Fibroblast of pulmonary artery (primary cell): ENCODE measurements at regions not wholly inside any gene's neighbourhood (a gene's known extent, or its start where the extent isn't known, plus 50 kb on each side); places are given as distances from the start of the nearest gene placed in this dataset.

Source experiments
- DNase-seq: peaks from one replicate; pipeline ENCODE4 v3.0.0-alpha.2; 2010; ENCODE audit warnings: low read depth
- H3K4me3 ChIP-seq: replicated peaks from 2 replicates; pipeline ENCODE4 v1.5.1; 2011; ENCODE audit warnings: low read depth, mild to moderate bottlenecking, control low read depth, low read length, moderate library complexity
- TF ChIP-seq, protein P1 (sequence below): IDR thresholded peaks from 2 replicates; pipeline ENCODE4 v1.5.1; 2011; ENCODE audit warnings: mild to moderate bottlenecking, control low read depth, low read length, inconsistent platforms; ENCODE audit errors: missing control alignments

DNA sequence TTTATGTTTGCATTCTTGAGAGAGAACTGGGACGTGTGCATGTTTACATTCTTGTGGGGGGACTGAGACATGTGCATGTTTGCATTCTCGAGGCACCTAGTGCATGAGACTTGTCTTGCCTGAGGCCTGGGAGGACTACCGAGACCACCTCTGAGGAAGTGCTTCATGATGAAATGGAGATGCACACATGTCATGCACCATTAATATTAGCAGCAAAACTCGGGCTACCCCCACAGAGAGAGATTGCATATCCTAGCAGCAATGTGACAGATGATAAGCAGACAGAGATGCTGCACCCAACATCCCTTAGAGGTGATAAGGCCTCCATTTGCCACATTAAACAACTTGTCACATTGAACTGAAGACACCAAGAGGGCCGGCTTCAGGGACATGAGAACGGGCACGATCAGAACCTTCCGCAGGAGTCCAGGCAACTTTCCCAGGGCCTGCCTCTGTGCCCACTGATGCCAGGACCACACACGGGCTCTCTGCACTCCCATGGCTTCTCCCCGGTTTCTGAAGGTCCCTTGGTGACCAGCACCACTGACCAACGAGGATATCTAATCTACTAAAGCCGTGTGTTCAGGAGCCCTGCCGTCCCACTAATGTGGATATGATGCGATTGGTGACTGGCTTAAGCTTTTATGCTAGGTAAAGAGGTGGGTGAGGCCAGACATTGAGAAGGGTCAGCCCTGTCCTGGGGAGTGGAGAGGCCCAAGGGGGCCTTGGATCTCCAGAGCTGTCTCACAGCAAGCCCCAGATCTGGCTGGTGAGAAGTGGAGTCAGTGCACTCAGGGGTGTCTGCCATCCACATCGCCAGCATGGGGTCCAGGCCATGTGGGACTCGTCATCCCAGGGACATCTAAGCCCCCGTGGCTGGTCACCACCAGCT is 208.3 kb downstream of the NDUFA10 start:
- H3K4me3 ChIP-seq, result no peak overlapping the region
- no peak for DNase-seq
- TF ChIP-seq, protein P1, sequence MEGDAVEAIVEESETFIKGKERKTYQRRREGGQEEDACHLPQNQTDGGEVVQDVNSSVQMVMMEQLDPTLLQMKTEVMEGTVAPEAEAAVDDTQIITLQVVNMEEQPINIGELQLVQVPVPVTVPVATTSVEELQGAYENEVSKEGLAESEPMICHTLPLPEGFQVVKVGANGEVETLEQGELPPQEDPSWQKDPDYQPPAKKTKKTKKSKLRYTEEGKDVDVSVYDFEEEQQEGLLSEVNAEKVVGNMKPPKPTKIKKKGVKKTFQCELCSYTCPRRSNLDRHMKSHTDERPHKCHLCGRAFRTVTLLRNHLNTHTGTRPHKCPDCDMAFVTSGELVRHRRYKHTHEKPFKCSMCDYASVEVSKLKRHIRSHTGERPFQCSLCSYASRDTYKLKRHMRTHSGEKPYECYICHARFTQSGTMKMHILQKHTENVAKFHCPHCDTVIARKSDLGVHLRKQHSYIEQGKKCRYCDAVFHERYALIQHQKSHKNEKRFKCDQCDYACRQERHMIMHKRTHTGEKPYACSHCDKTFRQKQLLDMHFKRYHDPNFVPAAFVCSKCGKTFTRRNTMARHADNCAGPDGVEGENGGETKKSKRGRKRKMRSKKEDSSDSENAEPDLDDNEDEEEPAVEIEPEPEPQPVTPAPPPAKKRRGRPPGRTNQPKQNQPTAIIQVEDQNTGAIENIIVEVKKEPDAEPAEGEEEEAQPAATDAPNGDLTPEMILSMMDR, result no peak

DNA sequence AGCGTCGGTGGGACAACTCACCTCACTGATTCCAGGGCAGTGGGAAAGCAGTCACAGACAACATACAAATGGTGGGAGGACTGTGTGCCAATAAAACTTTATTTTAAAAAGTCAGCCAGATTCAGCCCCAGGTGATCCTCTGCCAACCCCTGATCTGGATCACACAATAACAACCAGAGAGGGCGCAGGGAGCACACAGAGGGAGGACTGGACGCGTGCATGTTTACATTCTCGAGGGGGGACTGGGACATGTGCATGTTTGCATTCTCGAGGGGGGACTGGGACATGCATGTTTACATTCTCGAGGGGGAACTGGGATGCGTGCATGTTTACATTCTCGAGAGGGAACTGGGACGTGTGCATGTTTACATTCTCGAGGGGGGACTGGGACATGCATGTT is 209.5 kb downstream of the NDUFA10 start:
- no peak overlapping the region for H3K4me3 ChIP-seq
- TF ChIP-seq, protein P1, result no peak
- no peak for DNase-seq

DNA sequence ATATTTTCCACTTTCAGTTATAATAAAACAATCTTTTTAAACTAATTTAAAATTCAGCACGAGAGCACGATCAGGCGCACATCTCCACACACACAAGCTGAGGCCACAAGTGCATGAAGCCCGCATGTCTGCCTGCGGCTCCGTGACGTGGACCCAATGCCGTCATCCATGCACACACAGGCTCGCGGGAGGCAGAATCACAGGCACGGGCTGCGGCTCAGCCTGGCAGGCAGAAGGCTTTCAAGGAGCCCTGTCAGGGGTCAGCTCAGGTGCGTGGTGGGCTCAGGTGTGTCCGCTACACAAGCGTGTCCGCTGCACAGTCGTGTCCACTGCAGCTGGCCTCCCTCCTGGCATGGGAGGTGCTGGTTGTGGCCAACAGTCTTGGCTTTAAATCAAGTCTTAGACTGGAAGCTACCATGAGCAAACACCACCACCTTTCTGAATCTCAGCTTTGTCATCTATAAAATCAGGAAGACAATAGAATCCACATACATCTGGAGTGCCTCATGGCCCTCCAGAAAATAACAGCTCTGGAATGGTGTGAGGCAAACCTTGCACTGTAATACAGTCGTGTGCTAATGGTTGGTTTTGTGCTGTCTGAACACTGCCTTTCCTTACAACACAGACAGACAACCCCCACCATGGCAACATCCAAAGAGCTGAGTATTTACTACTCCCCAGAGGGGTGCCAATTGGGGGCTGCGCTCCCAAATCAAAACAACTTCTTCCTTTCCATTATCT is 210.1 kb downstream of the NDUFA10 start:
- TF ChIP-seq, protein P1, result no peak
- no peak for DNase-seq
- H3K4me3 ChIP-seq, result no peak overlapping the region

DNA sequence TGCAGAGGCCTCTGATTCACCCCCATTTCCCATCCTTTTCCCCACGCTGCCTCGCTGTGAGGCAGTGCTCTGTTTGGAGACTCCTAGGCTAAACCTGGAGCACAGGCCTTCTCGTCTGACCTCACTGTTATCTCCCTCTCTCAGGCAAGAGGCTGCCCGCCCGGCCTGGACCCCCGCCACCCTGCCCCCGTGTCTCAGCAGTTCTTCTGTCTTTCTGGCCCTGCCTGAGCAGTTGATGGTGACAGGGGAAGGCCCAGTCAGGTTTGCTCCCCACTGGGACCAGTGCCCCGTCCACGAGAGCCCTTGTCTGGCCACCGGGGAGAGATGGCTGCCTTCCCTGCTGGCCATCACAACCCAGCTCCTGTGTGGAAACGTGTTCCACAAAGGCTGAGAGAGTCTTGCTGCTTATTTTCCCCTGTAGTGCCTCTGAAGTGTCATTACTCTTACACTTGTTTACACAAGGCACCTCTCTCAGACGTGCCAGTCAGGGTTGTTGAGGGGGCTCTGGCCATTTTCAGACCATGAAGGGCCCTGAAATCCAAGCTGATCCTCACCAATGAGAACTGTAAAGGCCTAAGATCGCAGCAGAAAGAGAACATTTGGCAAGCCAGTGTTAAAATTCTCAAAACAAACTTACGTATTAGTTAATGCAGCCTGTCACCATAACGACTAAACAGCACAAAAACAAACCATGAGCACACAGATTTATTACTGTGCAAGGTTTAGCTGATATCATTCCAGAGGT is 210.9 kb downstream of the NDUFA10 start:
- DNase-seq, result no peak
- H3K4me3 ChIP-seq, result no peak overlapping the region
- TF ChIP-seq, protein P1, result no peak

DNA sequence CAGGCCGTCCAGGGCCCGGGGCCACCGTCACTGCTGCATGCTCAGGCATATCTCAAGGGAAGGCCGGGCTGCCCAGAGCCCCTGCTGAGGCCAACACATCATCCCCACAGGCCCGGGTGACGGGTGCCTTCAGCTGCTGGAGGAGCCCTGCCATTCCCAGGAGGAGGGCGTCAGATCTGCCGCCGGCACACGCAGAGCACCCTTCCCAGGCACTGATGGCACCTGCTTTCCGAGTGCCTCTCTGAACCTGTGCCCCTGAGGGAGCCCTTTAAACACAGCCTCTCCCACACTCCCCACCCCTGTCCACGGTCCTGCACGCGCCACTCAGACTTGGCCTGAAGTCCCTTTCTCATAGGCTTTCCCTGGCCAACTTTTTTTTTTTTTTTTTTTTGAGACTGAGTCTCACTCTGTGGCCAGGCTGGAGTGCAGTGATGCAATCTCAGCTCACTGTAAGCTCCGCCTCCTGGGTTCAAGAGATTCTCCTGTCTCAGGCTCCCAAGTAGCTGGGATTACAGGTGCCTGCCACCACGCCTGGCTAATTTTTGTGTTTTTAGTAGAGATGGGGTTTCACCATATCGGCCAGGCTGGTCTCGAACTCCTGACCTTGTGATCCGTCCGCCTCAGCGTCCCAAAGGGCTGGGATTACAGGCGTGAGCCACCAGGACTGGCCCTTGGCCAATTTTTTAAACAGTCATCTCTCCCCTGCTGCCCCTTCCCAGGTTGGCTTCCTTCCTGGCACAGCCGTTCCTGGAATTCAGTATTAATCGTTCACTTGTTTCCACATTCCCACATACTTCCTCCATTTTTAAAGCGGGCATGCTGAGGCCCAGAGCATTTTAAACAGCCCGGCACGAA is 211.7 kb downstream of the NDUFA10 start:
- no peak for DNase-seq
- no peak overlapping the region for H3K4me3 ChIP-seq
- TF ChIP-seq, protein P1, result no peak
